IMR-90 (cell line): ENCODE measurements at regions not wholly inside any gene's neighbourhood (a gene's known extent, or its start where the extent isn't known, plus 50 kb on each side); places are given as distances from the start of the nearest gene placed in this dataset.

Experiments
- ATAC-seq: fragments of 200-7000 bp; cut with Tn5 transposase; 2 replicates; pipeline ENCODE4 v1.9.1; 2020; ENCODE audit warnings: low read depth, mild to moderate bottlenecking, moderate library complexity
- BruUV-seq: library from RNA; stranded (reverse); fragments of 400-500 nt; replicated peaks from 2 replicates; lab custom pipeline; 2021; lab: Mats Ljungman, UMichigan
- CTCF ChIA-PET: fragments of 300-600 bp; formaldehyde crosslinking; extraction: SDS; loops from one replicate; lab custom pipeline; 2021; ENCODE audit warnings: antibody characterized with exemption; lab: Yijun Ruan, JAX
- POLR2A ChIA-PET: fragments of 300-600 bp; sonication (Branson Sonifier 250); formaldehyde crosslinking; loops from one replicate; lab custom pipeline; 2022; ENCODE audit warnings: antibody characterized with exemption; ENCODE audit not compliant: unreplicated experiment; lab: Charles Lee
- DNase-seq: peaks from one replicate; pipeline ENCODE4 v3.0.0; 2013
- H2AFZ ChIP-seq: replicated peaks from 2 replicates; pipeline ENCODE3; 2013; ENCODE audit warnings: low read length, mild to moderate bottlenecking; ENCODE audit not compliant: poor library complexity
- H2AK5ac ChIP-seq: 2 replicates; pipeline ENCODE4 v1.6.1; 2013; ENCODE audit warnings: low read depth, low read length, inconsistent platforms
- H2AK9ac ChIP-seq: replicated peaks from 2 replicates; pipeline ENCODE3; 2013; ENCODE audit warnings: mild to moderate bottlenecking, low read depth, low read length, moderate library complexity; ENCODE audit not compliant: poor library complexity
- H2BK120ac ChIP-seq: 2 replicates; pipeline ENCODE4 v1.6.1; 2013; ENCODE audit warnings: low read depth, low read length, inconsistent platforms
- H2BK15ac ChIP-seq: 3 replicates; pipeline ENCODE4 v1.6.1; 2013; ENCODE audit warnings: low read depth, low read length, inconsistent platforms
- H2BK20ac ChIP-seq: 2 replicates; pipeline ENCODE4 v1.6.1; 2013; ENCODE audit warnings: low read depth, mild to moderate bottlenecking, inconsistent platforms, low read length, moderate library complexity
- H2BK5ac ChIP-seq: 2 replicates; pipeline ENCODE4 v1.6.1; 2013; ENCODE audit warnings: mild to moderate bottlenecking, low read depth, low read length, inconsistent platforms; ENCODE audit not compliant: poor library complexity, severe bottlenecking
- H3K14ac ChIP-seq: replicated peaks from 2 replicates; pipeline ENCODE4 v1.6.1; 2013; ENCODE audit warnings: low read depth, low read length, inconsistent platforms
- H3K18ac ChIP-seq: 2 replicates; pipeline ENCODE4 v1.6.1; 2013; ENCODE audit warnings: low read depth, low read length, control low read depth
- H3K23ac ChIP-seq: 2 replicates; pipeline ENCODE4 v1.6.1; 2013; ENCODE audit warnings: low read depth, low read length, inconsistent platforms
- H3K27ac ChIP-seq: 2 replicates; pipeline ENCODE4 v1.5.1; 2013; ENCODE audit warnings: mild to moderate bottlenecking, control low read depth, low read length; ENCODE audit not compliant: insufficient read depth
- H3K27me3 ChIP-seq: 2 replicates; pipeline ENCODE4 v1.6.1; 2013; ENCODE audit warnings: low read length; ENCODE audit not compliant: control insufficient read depth, insufficient read depth
- H3K36me3 ChIP-seq: 2 replicates; pipeline ENCODE4 v1.6.1; 2013; ENCODE audit warnings: low read length, mixed read lengths; ENCODE audit not compliant: control insufficient read depth, insufficient read depth
- H3K4ac ChIP-seq: 2 replicates; pipeline ENCODE4 v1.6.1; 2013; ENCODE audit warnings: low read depth, low read length, inconsistent platforms
- H3K4me1 ChIP-seq: 2 replicates; pipeline ENCODE4 v1.6.1; 2013; ENCODE audit warnings: low read length, mixed read lengths; ENCODE audit not compliant: control insufficient read depth, insufficient read depth
- H3K4me2 ChIP-seq: 2 replicates; pipeline ENCODE4 v1.6.1; 2013; ENCODE audit warnings: low read depth, mild to moderate bottlenecking, control low read depth, low read length, moderate library complexity
- H3K4me3 ChIP-seq: 2 replicates; pipeline ENCODE4 v1.5.1; 2013; ENCODE audit warnings: low read depth, mild to moderate bottlenecking, control low read depth, low read length, moderate library complexity; ENCODE audit not compliant: insufficient read depth
- H3K56ac ChIP-seq: 2 replicates; pipeline ENCODE4 v1.6.1; 2013; ENCODE audit warnings: low read length, inconsistent platforms; ENCODE audit not compliant: insufficient read depth; ENCODE audit errors: extremely low read depth
- H3K79me1 ChIP-seq, 2 experiments: 2 replicates each; pipeline ENCODE4 v1.6.1; 2013; ENCODE audit warnings: low read length in 2 of 2, inconsistent platforms in 1 of 2, low read depth in 1 of 2
- H3K9ac ChIP-seq: 2 replicates; pipeline ENCODE4 v1.6.1; 2013; ENCODE audit warnings: low read depth, low read length, control low read depth
- H3K9me1 ChIP-seq: 2 replicates; pipeline ENCODE4 v1.6.1; 2013; ENCODE audit warnings: low read length, inconsistent platforms; ENCODE audit not compliant: insufficient read depth
- H3K9me3 ChIP-seq: 2 replicates; pipeline ENCODE4 v1.6.1; 2013; ENCODE audit warnings: low read length; ENCODE audit not compliant: control insufficient read depth, insufficient read depth
- H4K20me1 ChIP-seq: 2 replicates; pipeline ENCODE4 v1.6.1; 2013; ENCODE audit warnings: low read length, inconsistent platforms; ENCODE audit not compliant: insufficient read depth
- H4K5ac ChIP-seq: 2 replicates; pipeline ENCODE4 v1.6.1; 2013; ENCODE audit warnings: mild to moderate bottlenecking, low read depth, low read length, control low read depth
- H4K8ac ChIP-seq, 2 experiments: 2 replicates each; pipeline ENCODE4 v1.6.1; 2013; ENCODE audit warnings: low read depth in 2 of 2, low read length in 2 of 2, control low read depth in 1 of 2, inconsistent platforms in 1 of 2
- H4K91ac ChIP-seq: 2 replicates; pipeline ENCODE4 v1.6.1; 2013; ENCODE audit warnings: low read depth, low read length, inconsistent platforms; ENCODE audit not compliant: insufficient read depth
- CEBPB ChIP-seq: IDR thresholded peaks from 2 replicates; pipeline ENCODE4 v1.6.1; 2012; ENCODE audit warnings: low read depth, low read length, improper control_type of control experiment
- CTCF ChIP-seq: conservative IDR thresholded peaks from 2 replicates; pipeline ENCODE4 v1.5.1; 2012; ENCODE audit warnings: mild to moderate bottlenecking, low read depth, low read length, improper control_type of control experiment
- ELK1 ChIP-seq: fragments of 150-350 bp; IDR thresholded peaks from 2 replicates; pipeline ENCODE4 v1.6.1; 2016; ENCODE audit warnings: low read depth, mild to moderate bottlenecking, low read length, moderate library complexity, borderline replicate concordance
- FOS ChIP-seq: fragments of 150-350 bp; IDR thresholded peaks from 2 replicates; pipeline ENCODE4 v1.6.1; 2016; ENCODE audit warnings: low read depth, low read length
- MAFK ChIP-seq: IDR thresholded peaks from 2 replicates; pipeline ENCODE4 v1.6.1; 2012; ENCODE audit warnings: low read depth, low read length, improper control_type of control experiment
- SMC3 ChIP-seq: fragments of 150-350 bp; IDR thresholded peaks from 2 replicates; pipeline ENCODE4 v1.6.1; 2016; ENCODE audit warnings: low read depth, mild to moderate bottlenecking, antibody characterized with exemption, low read length, moderate library complexity
- USF2 ChIP-seq: fragments of 150-350 bp; IDR thresholded peaks from 2 replicates; pipeline ENCODE4 v1.6.1; 2017; ENCODE audit warnings: mild to moderate bottlenecking, antibody characterized with exemption, low read length, low read depth
- WGBS, 2 experiments: methylation state at CpG; one replicate each; pipeline versions ENCODE4 v1.1.5 to v1.1.7; 2013; ENCODE audit warnings: missing lambda C conversion rate in 2 of 2; ENCODE audit not compliant: insufficient read length in 1 of 2; ENCODE audit errors: extremely low coverage in 2 of 2; 5-methylcytosine and 5-hydroxymethylcytosine counted together
- dilution Hi-C: fragments of 300-500 bp; cut with HindIII; formaldehyde crosslinking; loops from one replicate; pipeline ENCODE4 v1.14.3; 2018; ENCODE audit warnings: low sequenced_read_pairs; ENCODE audit not compliant: unreplicated experiment
- in situ Hi-C: fragments of 300-500 bp; cut with MboI; formaldehyde crosslinking; loops from 3 replicates; pipeline ENCODE4 v1.14.3; 2019; ENCODE audit warnings: low sequenced_read_pairs, inconsistent platforms, mixed read lengths
- intact Hi-C: fragments of 100-400 bp; cut with micrococcal nuclease; formaldehyde crosslinking; loops from 2 replicates; pipeline ENCODE4 v1.10.0; 2022

- CTCF ChIA-PET: no interaction called here
- Histone ChIP-seq H3K23ac (no peak overlapping the region), H4K91ac (no peak overlapping the region), H3K56ac (no peak overlapping the region), H3K79me1 (no peaks in the 10 kb centered on the region), H2AFZ (no peak overlapping the region), H3K36me3 (no peaks in the 10 kb centered on the region), H2AK5ac (no peak overlapping the region), H3K4me3 (no peak overlapping the region), H3K14ac (no peak overlapping the region), H4K20me1 (no peaks in the 10 kb centered on the region), H3K4ac (no peak overlapping the region), H2BK15ac (no peak overlapping the region), H2BK20ac (no peak overlapping the region), H2BK120ac (no peak overlapping the region), H2AK9ac (no peak overlapping the region), H3K9ac (no peak overlapping the region), H3K4me2 (no peak overlapping the region), H3K27me3 (no peaks in the 10 kb centered on the region), H3K4me1 (no peaks in the 10 kb centered on the region), H3K9me3 (no peaks in the 10 kb centered on the region), H2BK5ac (no peak overlapping the region), H3K18ac (no peak overlapping the region), H4K5ac (no peak overlapping the region), H4K8ac (no peak overlapping the region), H3K9me1 (no peaks in the 10 kb centered on the region), H3K27ac (no peak overlapping the region)
- POLR2A ChIA-PET: no interaction called here
- TF ChIP-seq MAFK (no peak), SMC3 (no peak), CTCF (no peak), USF2 (no peak), ELK1 (no peak), CEBPB (no peak), FOS (no peak)
- no peak for ATAC-seq
- intact Hi-C loops (no loop called here), dilution Hi-C loops (no loop called here), in situ Hi-C loops (no loop called here)
- WGBS, 2 experiments: no CpG with 5 or more reads among the region's 1 CpG
- BruUV-seq: no TSS peak
- no peak for DNase-seq
These were observed 330.1 kb upstream of the MAP3K7 start for GRCh38 chr6:90916968-90917367.
